GM12878 (cell line): ENCODE measurements at regions not wholly inside any gene's neighbourhood (a gene's known extent, or its start where the extent isn't known, plus 50 kb on each side); places are given as distances from the start of the nearest gene placed in this dataset.

ENCODE experiments used
- ATAC-seq: fragments of 200-7000 bp; cut with Tn5 transposase; 3 replicates; pipeline ENCODE4 v1.9.1; 2020; ENCODE audit warnings: mild to moderate bottlenecking, moderate library complexity
- BruUV-seq: library from RNA; stranded (reverse); fragments of 400-500 nt; replicated peaks from 2 replicates; lab custom pipeline; 2021; lab: Mats Ljungman, UMichigan
- CTCF ChIA-PET: fragments of 300-600 bp; sonication (Branson Sonifier 250); formaldehyde crosslinking; extraction: SDS; loops from one replicate; lab custom pipeline; 2021; ENCODE audit warnings: inconsistent platforms; lab: Yijun Ruan, JAX
- POLR2A ChIA-PET: fragments of 350-600 bp; formaldehyde crosslinking; extraction: SDS; loops from one replicate; lab custom pipeline; 2021; ENCODE audit warnings: inconsistent platforms; lab: Charles Lee
- RAD21 ChIA-PET: fragments of 300-600 bp; sonication (Branson Sonifier 250); formaldehyde crosslinking; loops from one replicate; lab custom pipeline; 2023; ENCODE audit warnings: antibody characterized with exemption; ENCODE audit not compliant: unreplicated experiment; lab: Charles Lee
- SMC1A ChIA-PET: fragments of 300-600 bp; sonication (Branson Sonifier 250); formaldehyde crosslinking; loops from one replicate; lab custom pipeline; 2023; ENCODE audit not compliant: unreplicated experiment, uncharacterized antibody; lab: Charles Lee
- DNase-seq: peaks from one replicate; pipeline ENCODE4 v3.0.0-alpha.2; 2011; ENCODE audit warnings: low read depth, low spot score
- FAIRE-seq: peaks from 3 replicates; lab custom pipeline; 2011; peaks lifted over from hg19 to GRCh38; lab: Jason Lieb, UNC
- H2AFZ ChIP-seq: 2 replicates; pipeline ENCODE4 v1.6.0; 2011; ENCODE audit warnings: low read depth, low read length, control low read depth; ENCODE audit not compliant: control insufficient read depth
- H3K27ac ChIP-seq: 2 replicates; pipeline ENCODE4 v1.5.1; 2011; ENCODE audit warnings: control low read depth; ENCODE audit not compliant: control insufficient read depth, insufficient read depth
- H3K27me3 ChIP-seq, 2 experiments: replicated peaks in 1 of 2; 2 replicates each; pipeline versions ENCODE4 v1.6.0 to v1.6.1; 2011; ENCODE audit warnings: low read length in 1 of 2; ENCODE audit not compliant: control insufficient read depth in 2 of 2, insufficient read depth in 2 of 2
- H3K36me3 ChIP-seq, 2 experiments: 2 replicates each; pipeline ENCODE4 v1.5.1; 2011; ENCODE audit warnings: low read length in 1 of 2; ENCODE audit not compliant: control insufficient read depth in 2 of 2, insufficient read depth in 2 of 2
- H3K4me1 ChIP-seq: 2 replicates; pipeline ENCODE4 v1.6.1; 2011; ENCODE audit warnings: mild to moderate bottlenecking, low read length, moderate library complexity, mixed read lengths; ENCODE audit not compliant: control insufficient read depth, insufficient read depth
- H3K4me2 ChIP-seq: 2 replicates; pipeline ENCODE4 v1.6.0; 2011; ENCODE audit warnings: control low read depth; ENCODE audit not compliant: control insufficient read depth, insufficient read depth
- H3K4me3 ChIP-seq: fragments of 200-600 bp; sonication (generic); 2 replicates; pipeline ENCODE4 v1.5.1; 2016
- H3K79me2 ChIP-seq: 2 replicates; pipeline ENCODE4 v1.6.0; 2011; ENCODE audit warnings: low read length; ENCODE audit not compliant: control insufficient read depth, insufficient read depth
- H3K9ac ChIP-seq: 2 replicates; pipeline ENCODE4 v1.8.0; 2011; ENCODE audit warnings: low read length, control low read depth, mixed read lengths; ENCODE audit not compliant: control insufficient read depth, insufficient read depth
- H3K9me3 ChIP-seq: replicated peaks from 3 replicates; pipeline ENCODE4 v1.5.1; 2011; ENCODE audit warnings: mild to moderate bottlenecking, low read length; ENCODE audit not compliant: control insufficient read depth, insufficient read depth
- H4K20me1 ChIP-seq: 2 replicates; pipeline ENCODE4 v1.6.0; 2011; ENCODE audit not compliant: control insufficient read depth, insufficient read depth
- ATF2 ChIP-seq: IDR thresholded peaks from 2 replicates; pipeline ENCODE4 v1.6.1; 2012; ENCODE audit warnings: low read length, inconsistent platforms
- ATF3 ChIP-seq: IDR thresholded peaks from 2 replicates; pipeline ENCODE4 v1.6.1; 2011; ENCODE audit warnings: low read depth, mild to moderate bottlenecking, low read length, moderate library complexity, borderline replicate concordance; ENCODE audit errors: extremely low read depth
- CHD2 ChIP-seq: IDR thresholded peaks from 2 replicates; pipeline ENCODE4 v1.6.1; 2011; ENCODE audit warnings: low read depth, low read length, improper control_type of control experiment, borderline replicate concordance
- E2F8 ChIP-seq: fragments of 450-650 bp; IDR thresholded peaks from 2 replicates; pipeline ENCODE4 v1.6.1; 2018; ENCODE audit warnings: mild to moderate bottlenecking, low read depth, moderate library complexity; ENCODE audit not compliant: partially characterized antibody
- ETV6 ChIP-seq, 2 experiments: fragments of 450-650 bp in 1 of 2; IDR thresholded peaks in 1 of 2; conservative IDR thresholded peaks in 1 of 2; 2 replicates each; pipeline ENCODE4 v1.6.1; 2014; ENCODE audit warnings: antibody characterized with exemption in 1 of 2, borderline replicate concordance in 1 of 2, low read depth in 1 of 2, mild to moderate bottlenecking in 1 of 2, moderate library complexity in 1 of 2
- IKZF2 ChIP-seq, 2 experiments: fragments of 450-650 bp; IDR thresholded peaks; 2 replicates each; pipeline ENCODE4 v1.6.1; 2017; ENCODE audit warnings: mild to moderate bottlenecking in 2 of 2, moderate library complexity in 2 of 2
- KLF5 ChIP-seq: fragments of 450-650 bp; IDR thresholded peaks from 2 replicates; pipeline ENCODE4 v1.6.1; 2014; ENCODE audit warnings: mild to moderate bottlenecking; ENCODE audit not compliant: partially characterized antibody
- MTA2 ChIP-seq: fragments of 450-650 bp; IDR thresholded peaks from 2 replicates; pipeline ENCODE4 v1.6.1; 2016; ENCODE audit warnings: low read depth, mild to moderate bottlenecking, moderate library complexity
- MTA3 ChIP-seq: IDR thresholded peaks from 2 replicates; pipeline ENCODE4 v1.6.1; 2012; ENCODE audit warnings: low read length, inconsistent platforms, borderline replicate concordance
- NFXL1 ChIP-seq: fragments of 450-650 bp; IDR thresholded peaks from 2 replicates; pipeline ENCODE4 v1.6.1; 2017; ENCODE audit warnings: antibody characterized with exemption, mild to moderate bottlenecking, borderline replicate concordance
- POLR2AphosphoS2 ChIP-seq: IDR thresholded peaks from 2 replicates; pipeline ENCODE4 v1.6.1; 2011; ENCODE audit warnings: low read depth, mild to moderate bottlenecking, low read length, improper control_type of control experiment, moderate library complexity
- RAD51 ChIP-seq: fragments of 450-650 bp; IDR thresholded peaks from 2 replicates; pipeline ENCODE4 v1.6.1; 2016; ENCODE audit warnings: moderate library complexity, mild to moderate bottlenecking, inconsistent platforms
- SIN3A ChIP-seq: IDR thresholded peaks from 2 replicates; pipeline ENCODE4 v1.6.1; 2012; ENCODE audit warnings: low read depth, low read length, improper control_type of control experiment
- SMC3 ChIP-seq: IDR thresholded peaks from 2 replicates; pipeline ENCODE4 v1.6.1; 2011; ENCODE audit warnings: low read length, improper control_type of control experiment, borderline replicate concordance
- SPI1 ChIP-seq: IDR thresholded peaks from 2 replicates; pipeline ENCODE4 v1.6.1; 2011; ENCODE audit warnings: low read depth, mild to moderate bottlenecking, low read length, moderate library complexity, borderline replicate concordance; ENCODE audit not compliant: insufficient read depth
- SRF ChIP-seq, 2 experiments: IDR thresholded peaks; 2 replicates each; pipeline ENCODE4 v1.6.1; 2011; ENCODE audit warnings: low read depth in 2 of 2, low read length in 2 of 2, mild to moderate bottlenecking in 1 of 2, moderate library complexity in 1 of 2
- TCF12 ChIP-seq: IDR thresholded peaks from 2 replicates; pipeline ENCODE4 v1.6.1; 2011; ENCODE audit warnings: low read depth, mild to moderate bottlenecking, low read length
- YY1 ChIP-seq: IDR thresholded peaks from 2 replicates; pipeline ENCODE4 v1.6.1; 2011; ENCODE audit warnings: low read depth, mild to moderate bottlenecking, low read length
- ZNF217 ChIP-seq: fragments of 450-650 bp; IDR thresholded peaks from 2 replicates; pipeline ENCODE4 v1.6.1; 2017; ENCODE audit warnings: antibody characterized with exemption, mild to moderate bottlenecking
- WGBS: methylation state at CpG from one replicate; pipeline ENCODE4 v1.1.6; 2016; ENCODE audit warnings: low lambda C conversion rate; ENCODE audit not compliant: insufficient replicate concordance, insufficient coverage; ENCODE audit errors: missing lambda C conversion rate; 5-methylcytosine and 5-hydroxymethylcytosine counted together
- in situ Hi-C: fragments of 300-500 bp; cut with MboI; formaldehyde crosslinking; loops from 9 replicates; pipeline ENCODE4 v1.14.3; 2018; ENCODE audit warnings: mixed read lengths
- intact Hi-C: fragments of 100-400 bp; cut with micrococcal nuclease; formaldehyde crosslinking; loops from one replicate; pipeline ENCODE4 v1.14.2; 2022; ENCODE audit not compliant: unreplicated experiment

- Histone ChIP-seq H3K27me3 (no peaks in the 10 kb centered on the region), H3K27ac (peak overlapping the region; percentile 87), H3K4me2 (peak overlapping the region; percentile 78), H3K4me3 (peak overlapping the region; percentile 47), H3K4me1 (peaks cover 67% of the 10 kb centered on the region), H3K9me3 (no peaks in the 10 kb centered on the region), H3K36me3 (no peaks in the 10 kb centered on the region), H3K79me2 (no peaks in the 10 kb centered on the region), H2AFZ (peak overlapping the region; percentile 54), H4K20me1 (no peaks in the 10 kb centered on the region), H3K9ac (peak overlapping the region; percentile 52)
- ATAC-seq = peak; percentile 88
- DNase-seq = peak; percentile 87
- peak; percentile 54 for FAIRE-seq
- ChIA-PET SMC1A (interaction anchor here (0.8 to 5.0 kb wide), 22 partner anchors 11 to 701 kb away, joined by 3 to 96 read pairs (median 6); partner anchors contain the start of gene NUDT4), POLR2A (interaction anchor here (1.6 to 5.0 kb wide), 5 partner anchors 77 to 136 kb away, joined by 4 to 37 read pairs (median 15); no protein-coding TSS in a partner anchor), CTCF (interaction anchor here (0.7 to 5.9 kb wide), 11 partner anchors 11 to 258 kb away, joined by 3 to 42 read pairs (median 7); no protein-coding TSS in a partner anchor), RAD21 (interaction anchor here (0.8 to 4.4 kb wide), 24 partner anchors 17 to 542 kb away, joined by 3 to 90 read pairs (median 10); no protein-coding TSS in a partner anchor)
- BruUV-seq = no TSS peak
- 43% methylated on average over 5 of the region's 5 CpGs for WGBS
- in situ Hi-C loops = no loop called here
- intact Hi-C loops = loop anchor here (1.0 to 10.0 kb wide), 4 partner anchors 109 to 221 kb away; no protein-coding TSS in a partner anchor
- TF ChIP-seq ATF2 = peak; percentile 35; the same call in 1 of the 2 replicates
- peak; percentile 5; the same call in 1 of the 2 replicates for TF ChIP-seq SMC3
- no peak for TF ChIP-seq ZNF217
- no peak for TF ChIP-seq NFXL1
- TF ChIP-seq TCF12 = peak; percentile 97
- no peak for TF ChIP-seq KLF5
- no peak for TF ChIP-seq SIN3A
- no peak for TF ChIP-seq MTA3
- 0 out of 4 replicates have a peak, but pooled peaks of 1 of the 2 experiments have one; percentile 17 for TF ChIP-seq SRF (IDR thresholded peaks at IDR 0.05; ENCODE audit: low read depth in 2 of 2, low read length in 2 of 2)
- peak; percentile 52 for TF ChIP-seq MTA2
- no peak for TF ChIP-seq ETV6 (conservative IDR thresholded peaks at IDR 0.05 in 1 of 2, IDR thresholded peaks at IDR 0.05 in 1 of 2; ENCODE audit: borderline replicate concordance in 1 of 2, low read depth in 1 of 2)
- TF ChIP-seq RAD51 = no peak
- peak; percentile 57 for TF ChIP-seq YY1
- peak; percentile 81 for TF ChIP-seq CHD2
- no peak for TF ChIP-seq POLR2AphosphoS2
- TF ChIP-seq E2F8 = no peak
- TF ChIP-seq ATF3 = no peak
- TF ChIP-seq IKZF2 (IDR thresholded peaks at IDR 0.05) = peak; percentile 51 to 54; a peak in 2 of 4 replicates
- peak; percentile 35; the same call in 1 of the 2 replicates for TF ChIP-seq SPI1
Observed at GRCh38 chr12:93245543-93245942, 132.2 kb upstream of the NUDT4 start.
